Keratinocyte (primary cell): ENCODE measurements at regions not wholly inside any gene's neighbourhood (a gene's known extent, or its start where the extent isn't known, plus 50 kb on each side); places are given as distances from the start of the nearest gene placed in this dataset.

ENCODE experiments used
- DNase-seq: peaks from one replicate; pipeline ENCODE4 v3.0.0-alpha.2; 2011; ENCODE audit warnings: low read depth, missing footprints, low spot score
- FAIRE-seq: peaks from 2 replicates; lab custom pipeline; 2011; peaks lifted over from hg19 to GRCh38; lab: Jason Lieb, UNC
- H2AFZ ChIP-seq: 2 replicates; pipeline ENCODE4 v1.6.0; 2012; ENCODE audit warnings: low read length, control low read depth, inconsistent platforms; ENCODE audit not compliant: control insufficient read depth
- H3K27ac ChIP-seq: 2 replicates; pipeline ENCODE4 v1.5.1; 2011; ENCODE audit warnings: low read length; ENCODE audit not compliant: control insufficient read depth, insufficient read depth
- H3K27me3 ChIP-seq: 3 replicates; pipeline ENCODE4 v1.6.0; 2011; ENCODE audit warnings: low read length; ENCODE audit not compliant: control insufficient read depth, insufficient read depth; ENCODE audit errors: extremely low read depth
- H3K36me3 ChIP-seq, 2 experiments: 2 replicates in 1 of 2; 3 replicates in 1 of 2; pipeline ENCODE4 v1.5.1; 2011; ENCODE audit warnings: low read length in 2 of 2, mild to moderate bottlenecking in 1 of 2; ENCODE audit not compliant: control insufficient read depth in 2 of 2, insufficient read depth in 2 of 2; ENCODE audit errors: extremely low read depth in 1 of 2
- H3K4me1 ChIP-seq: 3 replicates; pipeline ENCODE4 v1.5.1; 2011; ENCODE audit warnings: low read length; ENCODE audit not compliant: control insufficient read depth, insufficient read depth; ENCODE audit errors: extremely low read depth
- H3K4me2 ChIP-seq: 3 replicates; pipeline ENCODE4 v1.6.0; 2011; ENCODE audit warnings: low read depth, low read length; ENCODE audit not compliant: control insufficient read depth, insufficient read depth; ENCODE audit errors: extremely low read depth
- H3K4me3 ChIP-seq, 3 experiments: fragments of 200-600 bp in 1 of 3; sonication (generic) in 1 of 3; 2 replicates in 2 of 3; 3 replicates in 1 of 3; pipeline ENCODE4 v1.5.1; 2011 to 2016; ENCODE audit warnings: low read length in 3 of 3, mild to moderate bottlenecking in 3 of 3, control low read depth in 2 of 3, inconsistent platforms in 1 of 3, low read depth in 1 of 3, mixed read lengths in 1 of 3, mixed run types in 1 of 3, moderate library complexity in 1 of 3; ENCODE audit not compliant: control insufficient read depth in 2 of 3, insufficient read depth in 2 of 3; ENCODE audit errors: extremely low read depth in 1 of 3
- H3K79me2 ChIP-seq: 2 replicates; pipeline ENCODE4 v1.6.0; 2012; ENCODE audit warnings: low read length; ENCODE audit not compliant: control insufficient read depth, insufficient read depth
- H3K9ac ChIP-seq: 3 replicates; pipeline ENCODE4 v1.6.0; 2011; ENCODE audit warnings: low read length; ENCODE audit not compliant: control insufficient read depth, insufficient read depth; ENCODE audit errors: extremely low read depth
- H3K9me1 ChIP-seq: 3 replicates; pipeline ENCODE4 v1.6.0; 2011; ENCODE audit warnings: low read length; ENCODE audit not compliant: control insufficient read depth, insufficient read depth; ENCODE audit errors: extremely low read depth
- H3K9me3 ChIP-seq: 2 replicates; pipeline ENCODE4 v1.5.1; 2012; ENCODE audit warnings: low read depth, low read length; ENCODE audit not compliant: control insufficient read depth
- H4K20me1 ChIP-seq: 3 replicates; pipeline ENCODE4 v1.6.0; 2011; ENCODE audit warnings: low read length; ENCODE audit not compliant: control insufficient read depth, insufficient read depth; ENCODE audit errors: extremely low read depth
- CTCF ChIP-seq, 3 experiments: IDR thresholded peaks in 1 of 3; conservative IDR thresholded peaks in 1 of 3; optimal IDR thresholded peaks in 1 of 3; 2 replicates in 2 of 3; 3 replicates in 1 of 3; pipeline versions ENCODE3 to v1.5.1; 2011; ENCODE audit warnings: low read length in 3 of 3, mild to moderate bottlenecking in 3 of 3, moderate library complexity in 2 of 3, control low read depth in 1 of 3, inconsistent platforms in 1 of 3; ENCODE audit not compliant: insufficient read depth in 2 of 3; ENCODE audit errors: extremely low read depth in 1 of 3
- EZH2 ChIP-seq: IDR thresholded peaks from one replicate; pipeline ENCODE4 v1.6.1; 2012; ENCODE audit warnings: inconsistent platforms, mild to moderate bottlenecking, low read length, moderate library complexity
- dilution Hi-C: fragments of 300-500 bp; cut with MboI; formaldehyde crosslinking; loops from one replicate; pipeline ENCODE4 v1.7.0; 2020; ENCODE audit warnings: low sequenced_read_pairs; ENCODE audit not compliant: extremely low pct_ligation_motif_present

- Histone ChIP-seq H3K27ac (no peak overlapping the region), H3K9ac (no peak overlapping the region), H3K4me3 (no peak overlapping the region), H2AFZ (no peak overlapping the region), H4K20me1 (no peaks in the 10 kb centered on the region), H3K9me3 (no peaks in the 10 kb centered on the region), H3K27me3 (no peaks in the 10 kb centered on the region), H3K36me3 (no peaks in the 10 kb centered on the region), H3K9me1 (no peaks in the 10 kb centered on the region), H3K79me2 (no peaks in the 10 kb centered on the region), H3K4me2 (no peak overlapping the region), H3K4me1 (no peaks in the 10 kb centered on the region)
- no peak for FAIRE-seq
- TF ChIP-seq EZH2 (no peak), CTCF (optimal IDR thresholded peaks at IDR 0.05 in 1 of 3, IDR thresholded peaks at IDR 0.05 in 1 of 3, conservative IDR thresholded peaks at IDR 0.05 in 1 of 3; ENCODE audit: extremely low read depth in 1 of 3, insufficient read depth in 2 of 3, low read length in 3 of 3) (no peak)
- dilution Hi-C loops, result no loop called here
- DNase-seq, result no peak
Measured at GRCh38 chr13:59442944-59443486, 720.7 kb downstream of the DIAPH3 start.

GRCh38 chr13:59444210-59444857, 719.4 kb downstream of the DIAPH3 start:
- Histone ChIP-seq H3K9me1 (no peaks in the 10 kb centered on the region), H3K27ac (no peak overlapping the region), H3K36me3 (no peaks in the 10 kb centered on the region), H3K79me2 (no peaks in the 10 kb centered on the region), H3K9me3 (no peaks in the 10 kb centered on the region), H2AFZ (no peak overlapping the region), H4K20me1 (no peaks in the 10 kb centered on the region), H3K4me1 (no peaks in the 10 kb centered on the region), H3K4me3 (no peak overlapping the region), H3K9ac (no peak overlapping the region), H3K4me2 (no peak overlapping the region), H3K27me3 (no peaks in the 10 kb centered on the region)
- no peak for FAIRE-seq
- TF ChIP-seq CTCF (optimal IDR thresholded peaks at IDR 0.05 in 1 of 3, IDR thresholded peaks at IDR 0.05 in 1 of 3, conservative IDR thresholded peaks at IDR 0.05 in 1 of 3; ENCODE audit: extremely low read depth in 1 of 3, insufficient read depth in 2 of 3, low read length in 3 of 3) (no peak), EZH2 (no peak)
- dilution Hi-C loops, result no loop called here
- no peak for DNase-seq
